CD14-positive monocyte (primary cell): ENCODE measurements at regions not wholly inside any gene's neighbourhood (a gene's known extent, or its start where the extent isn't known, plus 50 kb on each side); places are given as distances from the start of the nearest gene placed in this dataset.

Experiments
- DNase-seq, 3 donors: peaks; one replicate each; pipeline ENCODE4 v3.0.0-alpha.2; 2011 to 2022
- H2AFZ ChIP-seq: 2 replicates; pipeline ENCODE4 v1.6.0; 2012; ENCODE audit warnings: mild to moderate bottlenecking, low read depth, low read length, inconsistent platforms; ENCODE audit not compliant: insufficient read depth, poor library complexity, severe bottlenecking
- H3K27ac ChIP-seq, 2 donors: 1 replicate in 1 of 2; 2 replicates in 1 of 2; pipeline ENCODE4 v1.5.1; 2012 to 2013; ENCODE audit warnings: low read length in 2 of 2, control low read depth in 1 of 2, inconsistent platforms in 1 of 2, low read depth in 1 of 2, mild to moderate bottlenecking in 1 of 2
- H3K27me3 ChIP-seq, 2 donors: one replicate each; pipeline versions ENCODE4 v1.6.0 to v1.6.1; 2011 to 2013; ENCODE audit warnings: low read length in 2 of 2; ENCODE audit not compliant: control insufficient read depth in 2 of 2, insufficient read depth in 2 of 2
- H3K36me3 ChIP-seq, 2 donors: replicated peaks in 1 of 2; 1 replicate in 1 of 2; 2 replicates in 1 of 2; pipeline versions ENCODE4 v1.5.1 to v1.6.1; 2012 to 2013; ENCODE audit warnings: low read length in 2 of 2, control low read depth in 1 of 2, inconsistent platforms in 1 of 2, mild to moderate bottlenecking in 1 of 2; ENCODE audit not compliant: insufficient read depth in 2 of 2, control insufficient read depth in 1 of 2
- H3K4me1 ChIP-seq, 2 donors: 1 replicate in 1 of 2; 2 replicates in 1 of 2; pipeline versions ENCODE4 v1.5.1 to v1.6.1; 2012 to 2013; ENCODE audit warnings: low read length in 2 of 2, control low read depth in 1 of 2, inconsistent platforms in 1 of 2, mild to moderate bottlenecking in 1 of 2, moderate library complexity in 1 of 2; ENCODE audit not compliant: insufficient read depth in 2 of 2, control insufficient read depth in 1 of 2
- H3K4me2 ChIP-seq: replicated peaks from 2 replicates; pipeline ENCODE3; 2012; ENCODE audit warnings: low read length, moderate library complexity, mild to moderate bottlenecking; ENCODE audit not compliant: poor library complexity, severe bottlenecking; ENCODE audit errors: extremely low read depth
- H3K4me3 ChIP-seq, 3 experiments: fragments of 200-600 bp in 1 of 3; sonication (generic) in 1 of 3; replicated peaks in 1 of 3; 1 replicate in 2 of 3; 2 replicates in 1 of 3; pipeline ENCODE4 v1.5.1; 2011 to 2013; ENCODE audit warnings: low read length in 3 of 3, mild to moderate bottlenecking in 3 of 3, control low read depth in 2 of 3, low read depth in 2 of 3, inconsistent platforms in 1 of 3, moderate library complexity in 1 of 3
- H3K79me2 ChIP-seq: 2 replicates; pipeline ENCODE4 v1.6.0; 2012; ENCODE audit warnings: mild to moderate bottlenecking, control low read depth, inconsistent platforms, low read length, moderate library complexity; ENCODE audit not compliant: insufficient read depth
- H3K9ac ChIP-seq: 2 replicates; pipeline ENCODE4 v1.6.0; 2017; ENCODE audit warnings: low read length, mild to moderate bottlenecking; ENCODE audit not compliant: insufficient read depth, poor library complexity, severe bottlenecking
- H3K9me3 ChIP-seq, 2 donors: replicated peaks in 1 of 2; 1 replicate in 1 of 2; 2 replicates in 1 of 2; pipeline versions ENCODE4 v1.5.1 to v1.6.1; 2012 to 2013; ENCODE audit warnings: low read length in 2 of 2, control low read depth in 1 of 2; ENCODE audit not compliant: control insufficient read depth in 1 of 2, insufficient read depth in 1 of 2
- H4K20me1 ChIP-seq: 2 replicates; pipeline ENCODE4 v1.6.0; 2012; ENCODE audit warnings: mild to moderate bottlenecking, low read length, control low read depth, moderate library complexity; ENCODE audit not compliant: insufficient read depth
- H3K27ac Mint-ChIP-seq, 7 donors: one replicate each; pipeline ENCODE4 v1.8.0; 2020; ENCODE audit warnings: mild to moderate bottlenecking in 7 of 7, mixed read lengths in 7 of 7, moderate library complexity in 6 of 7, inconsistent platforms in 2 of 7
- H3K27me3 Mint-ChIP-seq, 3 donors: one replicate each; pipeline ENCODE4 v1.8.0; 2021 to 2022; ENCODE audit warnings: low read depth in 3 of 3, mild to moderate bottlenecking in 3 of 3, mixed read lengths in 3 of 3, moderate library complexity in 3 of 3, inconsistent platforms in 1 of 3
- H3K36me3 Mint-ChIP-seq, 2 donors: one replicate each; pipeline ENCODE4 v1.8.0; 2020; ENCODE audit warnings: mixed read lengths in 2 of 2, inconsistent platforms in 1 of 2, mild to moderate bottlenecking in 1 of 2
- H3K4me1 Mint-ChIP-seq: one replicate; pipeline ENCODE4 v1.8.0; 2020; ENCODE audit warnings: mild to moderate bottlenecking, mixed read lengths
- H3K4me3 Mint-ChIP-seq, 2 donors: one replicate each; pipeline ENCODE4 v1.8.0; 2020; ENCODE audit warnings: mild to moderate bottlenecking in 2 of 2, mixed read lengths in 2 of 2, moderate library complexity in 1 of 2
- H3K9me3 Mint-ChIP-seq, 7 donors: one replicate each; pipeline ENCODE4 v1.8.0; 2020 to 2022; ENCODE audit warnings: mixed read lengths in 7 of 7, mild to moderate bottlenecking in 6 of 7, moderate library complexity in 6 of 7, inconsistent platforms in 2 of 7
- WGBS: methylation state at CpG from one replicate; pipeline ENCODE4 v1.1.5; 2013; ENCODE audit warnings: missing lambda C conversion rate; ENCODE audit not compliant: insufficient coverage; 5-methylcytosine and 5-hydroxymethylcytosine counted together
- intact Hi-C, 2 donors: fragments of 100-400 bp; cut with micrococcal nuclease; formaldehyde crosslinking; loops; one replicate each; pipeline versions ENCODE4 v1.15.0 to v1.15.1; 2023
- TF ChIP-seq, protein P1 (sequence below): fragments of 200-600 bp; IDR thresholded peaks from one replicate; pipeline ENCODE4 v1.8.0; 2022; ENCODE audit warnings: antibody characterized with exemption, mild to moderate bottlenecking

DNA sequence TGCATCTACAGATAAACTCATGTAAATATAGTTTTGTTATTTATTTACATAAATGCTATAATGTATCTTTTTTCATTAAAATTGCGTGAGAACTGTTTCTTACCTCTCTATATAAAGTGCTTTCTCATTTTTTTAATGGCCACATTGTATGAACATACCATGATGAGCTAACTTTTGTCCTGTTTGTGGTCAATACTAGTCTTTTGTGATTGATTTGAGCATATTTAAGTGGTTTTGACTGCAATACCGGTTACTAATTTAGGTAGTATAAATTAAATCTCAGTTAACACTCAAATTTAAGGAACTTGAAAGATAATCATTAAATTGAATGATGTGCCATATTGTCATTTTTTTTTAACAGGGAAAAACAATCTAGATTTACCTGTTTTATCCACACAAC is 108.2 kb downstream of the HAUS1 start:
- peaks cover 91% of the 10 kb centered on the region for H4K20me1 ChIP-seq
- Mint-ChIP-seq H3K27me3 (no peaks in the 10 kb centered on the region), H3K9me3 (no peaks in the 10 kb centered on the region), H3K4me1 (peaks cover 35% of the 10 kb centered on the region), H3K27ac (peak overlapping the region in 1 of 7 donors; percentile 45), H3K36me3 (peaks cover 22 to 31% of the 10 kb centered on the region in 2 donors), H3K4me3 (no peak overlapping the region)
- H3K4me2 ChIP-seq = no peak overlapping the region
- peaks cover 3 to 12% of the 10 kb centered on the region in 2 donors for H3K4me1 ChIP-seq
- WGBS = no CpG with 5 or more reads among the region's 2 CpGs
- peak overlapping the region in 1 of 2 donors; percentile 62 for H3K27ac ChIP-seq
- no peaks in the 10 kb centered on the region for H3K9me3 ChIP-seq
- peaks cover 99% of the 10 kb centered on the region for H3K79me2 ChIP-seq
- H3K4me3 ChIP-seq = no peak overlapping the region
- H2AFZ ChIP-seq = no peak overlapping the region
- no peaks in the 10 kb centered on the region for H3K27me3 ChIP-seq
- TF ChIP-seq, protein P1, sequence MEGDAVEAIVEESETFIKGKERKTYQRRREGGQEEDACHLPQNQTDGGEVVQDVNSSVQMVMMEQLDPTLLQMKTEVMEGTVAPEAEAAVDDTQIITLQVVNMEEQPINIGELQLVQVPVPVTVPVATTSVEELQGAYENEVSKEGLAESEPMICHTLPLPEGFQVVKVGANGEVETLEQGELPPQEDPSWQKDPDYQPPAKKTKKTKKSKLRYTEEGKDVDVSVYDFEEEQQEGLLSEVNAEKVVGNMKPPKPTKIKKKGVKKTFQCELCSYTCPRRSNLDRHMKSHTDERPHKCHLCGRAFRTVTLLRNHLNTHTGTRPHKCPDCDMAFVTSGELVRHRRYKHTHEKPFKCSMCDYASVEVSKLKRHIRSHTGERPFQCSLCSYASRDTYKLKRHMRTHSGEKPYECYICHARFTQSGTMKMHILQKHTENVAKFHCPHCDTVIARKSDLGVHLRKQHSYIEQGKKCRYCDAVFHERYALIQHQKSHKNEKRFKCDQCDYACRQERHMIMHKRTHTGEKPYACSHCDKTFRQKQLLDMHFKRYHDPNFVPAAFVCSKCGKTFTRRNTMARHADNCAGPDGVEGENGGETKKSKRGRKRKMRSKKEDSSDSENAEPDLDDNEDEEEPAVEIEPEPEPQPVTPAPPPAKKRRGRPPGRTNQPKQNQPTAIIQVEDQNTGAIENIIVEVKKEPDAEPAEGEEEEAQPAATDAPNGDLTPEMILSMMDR = no peak
- no peak overlapping the region for H3K9ac ChIP-seq
- peaks cover 19 to 32% of the 10 kb centered on the region in 2 donors for H3K36me3 ChIP-seq
- no peak for DNase-seq
- intact Hi-C loops = loop anchor here in 1 of 2 donors (5.0 kb wide), 1 partner anchor 40 kb away; a partner anchor contains a TSS

DNA sequence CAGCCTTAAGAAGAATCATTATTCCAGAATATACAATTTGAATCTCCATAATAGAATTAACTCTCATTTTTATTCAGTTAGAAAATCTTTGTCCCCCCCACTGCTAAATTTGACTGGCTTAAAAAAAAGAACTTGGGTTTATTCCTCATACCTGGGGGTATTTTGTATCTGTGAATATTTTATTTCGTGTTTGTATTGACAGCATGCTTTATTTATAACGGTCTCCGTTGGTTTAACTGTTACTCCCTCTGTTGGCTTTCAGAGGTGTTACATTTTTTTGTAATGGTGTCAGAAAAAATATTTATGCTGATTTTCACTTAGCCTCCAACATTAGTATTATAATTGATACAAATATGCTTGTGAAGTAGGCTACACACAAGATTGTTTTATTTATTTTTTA is 109.1 kb downstream of the HAUS1 start:
- Mint-ChIP-seq H3K27ac (no peak overlapping the region), H3K4me1 (peaks cover 32% of the 10 kb centered on the region), H3K4me3 (no peak overlapping the region), H3K9me3 (no peaks in the 10 kb centered on the region), H3K27me3 (no peaks in the 10 kb centered on the region), H3K36me3 (peaks cover 29 to 35% of the 10 kb centered on the region in 2 donors)
- Histone ChIP-seq H4K20me1 (peaks cover 91% of the 10 kb centered on the region), H3K79me2 (peaks cover 99% of the 10 kb centered on the region), H3K4me3 (no peak overlapping the region), H3K27ac (no peak overlapping the region), H2AFZ (no peak overlapping the region), H3K4me2 (no peak overlapping the region), H3K4me1 (peaks cover 3 to 12% of the 10 kb centered on the region in 2 donors), H3K27me3 (no peaks in the 10 kb centered on the region), H3K9me3 (no peaks in the 10 kb centered on the region), H3K9ac (no peak overlapping the region), H3K36me3 (peaks cover 25 to 39% of the 10 kb centered on the region in 2 donors)
- WGBS = 0% methylated on average over 1 of the region's 3 CpGs
- TF ChIP-seq, protein P1 = peak; percentile 78
- intact Hi-C loops = loop anchor here in 1 of 2 donors (5.0 kb wide), 1 partner anchor 41 kb away; a partner anchor contains a TSS
- peak in 2 of 3 donors; percentile 8 to 16 for DNase-seq
